CD4-positive, CD25-positive, alpha-beta regulatory T cell (primary cell): ENCODE measurements at regions not wholly inside any gene's neighbourhood (a gene's known extent, or its start where the extent isn't known, plus 50 kb on each side); places are given as distances from the start of the nearest gene placed in this dataset.

Source experiments
- ATAC-seq, 2 donors: fragments of 150-1000 bp; cut with Tn5 transposase; one replicate each; pipeline ENCODE4 v1.10.0; 2021; ENCODE audit warnings: low read depth in 2 of 2, moderate number of reproducible peaks in 2 of 2, moderate library complexity in 1 of 2
- DNase-seq, 3 donors: peaks; one replicate each; pipeline versions ENCODE4 v3.0.0 to v3.0.0-alpha.2; 2012 to 2022; ENCODE audit warnings: mixed read lengths in 1 of 3
- H3K27ac ChIP-seq: one replicate; pipeline ENCODE4 v1.7.0; 2013; ENCODE audit warnings: mild to moderate bottlenecking, low read length; ENCODE audit not compliant: insufficient read depth, poor library complexity, severe bottlenecking
- H3K27me3 ChIP-seq: one replicate; pipeline ENCODE4 v1.7.0; 2013; ENCODE audit warnings: low read length; ENCODE audit not compliant: control insufficient read depth, insufficient read depth
- H3K36me3 ChIP-seq: one replicate; pipeline ENCODE4 v1.7.0; 2013; ENCODE audit warnings: mild to moderate bottlenecking, low read length, moderate library complexity; ENCODE audit not compliant: control insufficient read depth, insufficient read depth
- H3K4me1 ChIP-seq: 2 replicates; pipeline ENCODE4 v1.7.0; 2013; ENCODE audit warnings: mild to moderate bottlenecking, low read length; ENCODE audit not compliant: insufficient read depth, control insufficient read depth, poor library complexity, severe bottlenecking
- H3K4me3 ChIP-seq: one replicate; pipeline ENCODE4 v1.7.0; 2013; ENCODE audit warnings: low read depth, mild to moderate bottlenecking, low read length, moderate library complexity
- H3K9me3 ChIP-seq, 2 experiments: 1 replicate in 1 of 2; 2 replicates in 1 of 2; pipeline ENCODE4 v1.7.0; 2013; ENCODE audit warnings: low read length in 2 of 2, mild to moderate bottlenecking in 1 of 2, moderate library complexity in 1 of 2; ENCODE audit not compliant: control insufficient read depth in 2 of 2
- H3K27ac Mint-ChIP-seq, 3 donors: one replicate each; pipeline ENCODE4 v1.8.0; 2020 to 2022; ENCODE audit warnings: mild to moderate bottlenecking in 3 of 3, mixed read lengths in 3 of 3, moderate library complexity in 2 of 3
- H3K27me3 Mint-ChIP-seq: one replicate; pipeline ENCODE4 v1.8.0; 2022; ENCODE audit warnings: mild to moderate bottlenecking, mixed read lengths
- H3K36me3 Mint-ChIP-seq: one replicate; pipeline ENCODE4 v1.8.0; 2020; ENCODE audit warnings: mixed read lengths
- H3K4me1 Mint-ChIP-seq, 4 donors: one replicate each; pipeline ENCODE4 v1.8.0; 2020 to 2022; ENCODE audit warnings: mixed read lengths in 4 of 4, mild to moderate bottlenecking in 1 of 4
- H3K4me3 Mint-ChIP-seq, 4 donors: one replicate each; pipeline ENCODE4 v1.8.0; 2020 to 2022; ENCODE audit warnings: mild to moderate bottlenecking in 4 of 4, mixed read lengths in 4 of 4, moderate library complexity in 3 of 4
- H3K9me3 Mint-ChIP-seq, 7 donors: one replicate each; pipeline ENCODE4 v1.8.0; 2020 to 2022; ENCODE audit warnings: mixed read lengths in 7 of 7, mild to moderate bottlenecking in 3 of 7, moderate library complexity in 2 of 7

- Mint-ChIP-seq H3K36me3 (no peaks in the 10 kb centered on the region), H3K4me1 (no peaks in the 10 kb centered on the region), H3K4me3 (no peak overlapping the region), H3K9me3 (peaks cover 3 to 13% (median 3%) of the 10 kb centered on the region in 7 donors), H3K27me3 (peaks cover 19% of the 10 kb centered on the region), H3K27ac (no peak overlapping the region)
- DNase-seq = no peak
- Histone ChIP-seq H3K4me1 (no peaks in the 10 kb centered on the region), H3K27ac (no peak overlapping the region), H3K9me3 (peaks cover 4 to 8% of the 10 kb centered on the region in 2 experiments), H3K36me3 (no peaks in the 10 kb centered on the region), H3K4me3 (no peak overlapping the region), H3K27me3 (peaks cover 5% of the 10 kb centered on the region)
- ATAC-seq = no peak
Observed at GRCh38 chr13:46489586-46490023, 63.4 kb upstream of the LRCH1 start.

DNA sequence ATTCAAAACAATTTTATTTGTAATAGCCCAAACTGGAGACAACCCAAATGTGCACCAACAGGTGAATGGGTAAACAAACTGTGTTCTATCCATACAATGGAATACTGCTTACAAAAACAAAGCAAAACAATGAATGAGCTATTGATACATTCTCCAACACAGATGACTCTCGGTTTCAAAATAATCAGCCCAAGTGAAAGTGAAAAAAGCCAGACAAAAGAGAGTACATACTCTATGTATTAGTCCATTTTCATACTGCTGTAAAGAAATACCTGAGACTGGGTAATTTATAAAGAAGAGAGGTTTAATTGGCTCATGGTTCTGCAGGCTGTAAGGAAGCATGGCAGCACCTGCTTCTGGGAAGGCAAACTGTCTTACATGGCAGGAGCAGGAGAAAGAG is 65.2 kb upstream of the LRCH1 start:
- Histone ChIP-seq H3K36me3 (no peaks in the 10 kb centered on the region), H3K27ac (no peak overlapping the region), H3K27me3 (peaks cover 5% of the 10 kb centered on the region), H3K9me3 (peaks cover 13 to 26% of the 10 kb centered on the region in 2 experiments), H3K4me1 (no peaks in the 10 kb centered on the region), H3K4me3 (no peak overlapping the region)
- Mint-ChIP-seq H3K36me3 (no peaks in the 10 kb centered on the region), H3K4me3 (no peak overlapping the region), H3K9me3 (peaks cover 3 to 22% (median 5%) of the 10 kb centered on the region in 7 donors), H3K4me1 (no peaks in the 10 kb centered on the region), H3K27ac (no peak overlapping the region), H3K27me3 (peaks cover 13% of the 10 kb centered on the region)
- ATAC-seq (no peak), DNase-seq (no peak)

DNA sequence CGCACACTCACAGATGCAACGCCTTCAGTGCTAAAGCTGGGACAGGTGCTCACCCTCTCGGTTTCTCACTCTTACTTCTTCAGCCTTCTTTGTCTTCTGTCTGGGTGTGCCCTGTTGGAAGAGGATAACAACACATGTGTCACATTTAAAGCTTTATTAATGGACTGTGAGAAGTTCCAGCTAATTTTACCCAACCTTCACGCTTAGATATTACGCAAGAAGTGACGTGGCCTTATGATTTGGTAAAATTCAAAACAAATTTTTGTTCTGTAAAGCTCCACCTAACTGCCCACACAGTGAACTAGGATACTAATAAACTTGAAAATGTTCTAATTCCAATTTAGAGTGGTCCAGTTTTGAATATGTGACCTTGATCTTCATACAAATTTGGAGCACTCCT is 66.7 kb upstream of the LRCH1 start:
- no peak overlapping the region for H3K4me3 ChIP-seq
- H3K9me3 Mint-ChIP-seq = peaks cover 3 to 22% (median 5%) of the 10 kb centered on the region in 7 donors
- peaks cover 13 to 26% of the 10 kb centered on the region in 2 experiments for H3K9me3 ChIP-seq
- no peak overlapping the region for H3K27ac ChIP-seq
- H3K4me3 Mint-ChIP-seq = no peak overlapping the region
- peaks cover 0 to 2% (median 0%) of the 10 kb centered on the region in 4 donors for H3K4me1 Mint-ChIP-seq
- DNase-seq (no peak), ATAC-seq (no peak)
- no peaks in the 10 kb centered on the region for H3K36me3 ChIP-seq
- no peak overlapping the region for H3K27ac Mint-ChIP-seq
- H3K36me3 Mint-ChIP-seq = no peaks in the 10 kb centered on the region
- peaks cover 5% of the 10 kb centered on the region for H3K27me3 ChIP-seq
- no peaks in the 10 kb centered on the region for H3K4me1 ChIP-seq
- H3K27me3 Mint-ChIP-seq = peaks cover 18% of the 10 kb centered on the region

- H3K9me3 Mint-ChIP-seq = peaks cover 3 to 22% (median 5%) of the 10 kb centered on the region in 7 donors
- ATAC-seq = no peak
Observed at GRCh38 chr13:46484561-46484960, 68.4 kb upstream of the LRCH1 start.

DNA sequence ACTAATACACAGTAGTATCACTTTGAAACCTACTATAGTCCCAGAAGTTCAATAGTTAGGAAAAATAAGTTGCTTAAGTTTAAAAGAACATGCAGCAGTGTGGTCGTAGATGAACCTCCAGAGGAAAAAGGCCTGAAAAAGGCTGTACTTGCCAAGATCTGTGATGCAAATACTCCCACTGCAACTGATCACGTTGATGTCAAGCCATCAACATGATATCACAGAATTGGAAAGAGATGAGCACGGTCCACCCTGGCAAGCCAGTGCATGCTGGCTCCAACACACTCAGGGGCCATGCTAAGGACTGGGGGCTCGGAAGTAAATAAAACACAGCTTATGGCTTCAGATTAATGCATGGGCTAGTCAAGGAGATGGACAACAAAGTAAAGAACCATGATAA is 71.8 kb upstream of the LRCH1 start:
- peaks cover 13% of the 10 kb centered on the region for H3K27me3 Mint-ChIP-seq
- peaks cover 3% of the 10 kb centered on the region for H3K27me3 ChIP-seq

More at GRCh38 chr13:46484561-46484960, 68.4 kb upstream of the LRCH1 start:
- Histone ChIP-seq H3K9me3 (peaks cover 13 to 26% of the 10 kb centered on the region in 2 experiments), H3K4me1 (no peaks in the 10 kb centered on the region), H3K36me3 (no peaks in the 10 kb centered on the region), H3K4me3 (no peak overlapping the region), H3K27me3 (peaks cover 3% of the 10 kb centered on the region), H3K27ac (no peak overlapping the region)
- H3K4me3 Mint-ChIP-seq = no peak overlapping the region
- H3K4me1 Mint-ChIP-seq = peaks cover 0 to 2% (median 0%) of the 10 kb centered on the region in 4 donors
- no peak overlapping the region for H3K27ac Mint-ChIP-seq
- no peak for DNase-seq
- H3K36me3 Mint-ChIP-seq = no peaks in the 10 kb centered on the region
- H3K27me3 Mint-ChIP-seq = peaks cover 10% of the 10 kb centered on the region

DNA sequence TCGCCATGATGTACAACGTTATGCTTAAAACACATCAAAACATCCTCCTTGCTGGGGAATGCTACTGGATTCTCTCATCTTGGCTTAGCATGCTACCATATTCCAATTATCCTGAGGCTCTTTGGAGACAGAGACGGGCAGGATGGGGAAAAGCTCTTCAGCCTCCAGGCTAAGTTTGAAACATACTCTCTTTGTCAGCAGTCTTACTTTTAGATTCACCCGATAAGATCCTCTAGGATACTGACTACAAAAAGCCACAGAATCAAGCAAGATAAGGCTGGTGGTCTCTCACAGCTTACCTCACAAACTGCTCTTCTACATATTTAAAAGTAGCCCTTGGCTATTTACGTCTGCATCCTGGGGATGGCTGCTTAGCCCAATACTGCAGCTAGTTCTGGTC is 72.8 kb upstream of the LRCH1 start:
- H3K9me3 ChIP-seq = peaks cover 11 to 23% of the 10 kb centered on the region in 2 experiments
- no peaks in the 10 kb centered on the region for H3K36me3 ChIP-seq
- H3K4me1 ChIP-seq = no peaks in the 10 kb centered on the region
- H3K27me3 ChIP-seq = peaks cover 3% of the 10 kb centered on the region
- peaks cover 0 to 17% (median 4%) of the 10 kb centered on the region in 7 donors for H3K9me3 Mint-ChIP-seq
- no peak for DNase-seq
- H3K27ac ChIP-seq = no peak overlapping the region
- peaks cover 0 to 2% (median 0%) of the 10 kb centered on the region in 4 donors for H3K4me1 Mint-ChIP-seq
- no peak overlapping the region for H3K4me3 Mint-ChIP-seq
- no peak for ATAC-seq
- peaks cover 13% of the 10 kb centered on the region for H3K27me3 Mint-ChIP-seq
- no peak overlapping the region for H3K4me3 ChIP-seq
- H3K36me3 Mint-ChIP-seq = no peaks in the 10 kb centered on the region
- H3K27ac Mint-ChIP-seq = no peak overlapping the region

More for the DNA sequence above, 71.8 kb upstream of the LRCH1 start:
- Histone ChIP-seq H3K4me3 (no peak overlapping the region), H3K27ac (no peak overlapping the region), H3K9me3 (peaks cover 13 to 26% of the 10 kb centered on the region in 2 experiments), H3K4me1 (no peaks in the 10 kb centered on the region), H3K36me3 (no peaks in the 10 kb centered on the region)
- DNase-seq = no peak
- no peak for ATAC-seq
- peaks cover 0 to 2% (median 0%) of the 10 kb centered on the region in 4 donors for H3K4me1 Mint-ChIP-seq
- H3K4me3 Mint-ChIP-seq = no peak overlapping the region
- H3K36me3 Mint-ChIP-seq = no peaks in the 10 kb centered on the region
- no peak overlapping the region for H3K27ac Mint-ChIP-seq
- H3K9me3 Mint-ChIP-seq = peaks cover 0 to 22% (median 5%) of the 10 kb centered on the region in 7 donors

DNA sequence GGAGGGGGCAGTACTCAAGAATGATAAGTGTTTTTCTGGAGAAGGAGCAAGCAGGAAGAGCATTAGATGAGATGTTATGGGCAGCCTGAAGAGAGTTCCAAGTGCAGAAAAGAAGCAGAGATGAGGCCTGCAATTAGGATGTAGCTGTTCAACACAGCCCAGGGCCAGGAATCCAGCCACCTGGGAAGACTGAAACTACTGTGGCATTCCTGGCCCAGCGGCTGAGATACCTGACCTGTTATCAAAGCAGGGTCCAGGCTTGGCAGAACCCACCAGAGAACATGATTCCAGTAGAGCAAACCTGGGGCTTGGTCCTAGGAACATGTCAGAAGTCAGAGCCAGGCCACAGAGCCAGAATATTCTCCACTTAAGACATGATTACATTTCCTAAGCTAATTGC is 73.3 kb upstream of the LRCH1 start:
- Histone ChIP-seq H3K4me1 (no peaks in the 10 kb centered on the region), H3K9me3 (peaks cover 8 to 19% of the 10 kb centered on the region in 2 experiments), H3K4me3 (no peak overlapping the region), H3K27ac (no peak overlapping the region), H3K36me3 (no peaks in the 10 kb centered on the region), H3K27me3 (peaks cover 3% of the 10 kb centered on the region)
- H3K4me1 Mint-ChIP-seq = peaks cover 0 to 2% (median 0%) of the 10 kb centered on the region in 4 donors
- DNase-seq (no peak), ATAC-seq (no peak)
- peaks cover 0 to 13% (median 3%) of the 10 kb centered on the region in 7 donors for H3K9me3 Mint-ChIP-seq
- H3K27ac Mint-ChIP-seq = no peak overlapping the region
- H3K36me3 Mint-ChIP-seq = no peaks in the 10 kb centered on the region
- no peak overlapping the region for H3K4me3 Mint-ChIP-seq
- H3K27me3 Mint-ChIP-seq = peaks cover 13% of the 10 kb centered on the region

DNA sequence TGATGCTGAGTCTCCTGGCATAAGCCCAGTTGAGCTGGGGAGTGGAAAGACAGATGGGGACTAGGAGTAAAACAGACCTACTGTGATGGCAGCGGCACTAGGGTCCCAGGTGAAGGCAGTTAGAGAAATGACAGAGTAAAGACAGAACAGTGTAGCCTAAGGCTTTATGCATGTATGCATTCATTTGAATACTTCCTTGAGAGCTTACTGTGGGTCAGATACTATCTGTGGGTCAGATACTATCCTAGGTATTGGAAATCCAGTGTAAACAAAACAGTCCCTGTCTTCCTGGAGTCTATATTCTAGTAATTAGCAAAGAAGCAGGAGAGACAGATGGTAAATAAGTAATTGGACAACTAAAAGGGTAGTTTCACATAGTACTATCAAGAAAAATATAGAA is 73.7 kb upstream of the LRCH1 start:
- peaks cover 3% of the 10 kb centered on the region for H3K27me3 ChIP-seq
- H3K4me1 ChIP-seq = no peaks in the 10 kb centered on the region
- no peaks in the 10 kb centered on the region for H3K36me3 ChIP-seq
- peaks cover 0 to 2% (median 0%) of the 10 kb centered on the region in 4 donors for H3K4me1 Mint-ChIP-seq
- H3K27ac Mint-ChIP-seq = no peak overlapping the region
- H3K9me3 Mint-ChIP-seq = peaks cover 0 to 9% (median 0%) of the 10 kb centered on the region in 7 donors
- no peaks in the 10 kb centered on the region for H3K36me3 Mint-ChIP-seq
- H3K4me3 ChIP-seq = no peak overlapping the region
- H3K27me3 Mint-ChIP-seq = peaks cover 13% of the 10 kb centered on the region
- H3K4me3 Mint-ChIP-seq = no peak overlapping the region
- DNase-seq (no peak), ATAC-seq (no peak)
- peaks cover 6 to 15% of the 10 kb centered on the region in 2 experiments for H3K9me3 ChIP-seq
- H3K27ac ChIP-seq = no peak overlapping the region
